NCI-H2227 (cell line): ENCODE measurements at regions not wholly inside any gene's neighbourhood (a gene's known extent, or its start where the extent isn't known, plus 50 kb on each side); places are given as distances from the start of the nearest gene placed in this dataset.
"Not testable (repeated sequence)": the region's sequence is repeated elsewhere in the genome, so short reads cannot be mapped to it uniquely, and the experiment has no call there.

Experiments
- DNase-seq: peaks from one replicate; lab custom pipeline; 2025; ENCODE audit not compliant: unreplicated experiment; lab: John Stamatoyannopoulos, UW

- peak; percentile 28 for DNase-seq
Measured at GRCh38 chr19:32067685-32068084, 277.7 kb upstream of the ZNF507 start.

DNA sequence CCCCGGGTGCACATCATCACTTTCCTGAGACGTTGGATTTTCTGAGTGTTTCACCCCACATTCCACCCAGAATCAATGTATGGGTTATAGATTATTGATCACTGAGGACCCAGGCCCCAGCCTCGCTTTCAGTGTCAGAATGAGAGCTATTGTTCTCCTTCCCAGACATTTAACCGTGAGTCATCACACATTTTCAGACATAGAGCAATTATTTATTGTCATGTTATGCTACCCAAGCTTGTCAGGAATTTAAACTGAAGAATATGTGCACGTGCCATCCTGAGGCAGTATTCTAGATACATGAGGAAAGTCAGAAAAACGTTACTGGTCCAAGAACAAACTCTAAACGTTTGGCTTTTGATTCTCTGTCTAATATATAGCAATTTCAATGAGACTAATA, 276.6 kb upstream of the ZNF507 start:
- no peak for DNase-seq

GRCh38 chr19:32070101-32070500, 275.3 kb upstream of the ZNF507 start:
- DNase-seq, result no peak

DNA sequence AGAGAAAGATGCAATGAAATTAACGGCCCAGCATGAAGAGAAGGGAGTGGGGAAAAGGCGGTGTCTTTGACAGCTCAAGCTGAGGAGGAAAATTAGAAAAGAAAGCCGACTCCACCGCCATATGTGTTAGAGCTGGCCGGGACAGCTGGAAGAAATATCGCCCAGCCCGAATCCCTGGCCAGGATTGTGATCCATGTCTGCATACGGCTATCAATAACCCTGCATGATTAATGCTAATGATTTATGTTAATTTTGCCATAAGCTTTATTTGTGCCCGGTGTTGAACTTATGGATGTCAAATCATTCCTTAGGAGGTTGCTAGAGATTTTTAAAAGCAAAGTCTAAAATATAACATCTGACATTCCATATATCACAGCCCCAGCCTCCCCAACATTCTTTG, 263.4 kb upstream of the ZNF507 start:
- no peak for DNase-seq

- DNase-seq, result not testable (repeated sequence)
Measured at GRCh38 chr19:32084756-32085363, 260.6 kb upstream of the ZNF507 start.

GRCh38 chr19:32091241-32091640, 254.2 kb upstream of the ZNF507 start:
- no peak for DNase-seq

- DNase-seq, result no peak
Measured at GRCh38 chr19:32097011-32097410, 248.4 kb upstream of the ZNF507 start.

- DNase-seq, result no peak
Measured at GRCh38 chr19:32097620-32098019, 247.8 kb upstream of the ZNF507 start.

GRCh38 chr19:32098968-32099367, 246.4 kb upstream of the ZNF507 start:
- no peak for DNase-seq

GRCh38 chr19:32101206-32101605, 244.2 kb upstream of the ZNF507 start:
- no peak for DNase-seq

DNA sequence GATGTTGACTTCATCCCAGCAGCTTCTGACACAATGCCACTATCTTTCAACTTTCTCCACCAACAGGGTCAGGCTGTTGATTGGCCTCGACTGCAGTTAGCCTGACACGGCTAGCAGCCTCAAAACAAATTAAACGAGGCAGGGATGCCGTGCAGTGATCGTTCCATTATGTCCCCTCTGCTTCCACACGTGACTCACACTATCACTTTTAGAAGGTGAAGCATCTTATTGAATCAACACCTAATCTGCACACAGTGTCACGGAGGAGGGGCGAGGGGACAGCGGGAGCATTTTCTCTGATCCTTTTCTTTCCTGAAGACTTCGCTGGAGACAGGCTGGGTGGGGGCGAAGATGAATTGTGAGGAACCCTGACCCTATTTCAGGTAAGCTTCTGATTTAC, 241.9 kb upstream of the ZNF507 start:
- DNase-seq, result no peak

GRCh38 chr19:32104153-32104849, 241.1 kb upstream of the ZNF507 start:
- DNase-seq, result no peak

GRCh38 chr19:32104850-32105235, 240.6 kb upstream of the ZNF507 start:
- DNase-seq, result no peak

DNA sequence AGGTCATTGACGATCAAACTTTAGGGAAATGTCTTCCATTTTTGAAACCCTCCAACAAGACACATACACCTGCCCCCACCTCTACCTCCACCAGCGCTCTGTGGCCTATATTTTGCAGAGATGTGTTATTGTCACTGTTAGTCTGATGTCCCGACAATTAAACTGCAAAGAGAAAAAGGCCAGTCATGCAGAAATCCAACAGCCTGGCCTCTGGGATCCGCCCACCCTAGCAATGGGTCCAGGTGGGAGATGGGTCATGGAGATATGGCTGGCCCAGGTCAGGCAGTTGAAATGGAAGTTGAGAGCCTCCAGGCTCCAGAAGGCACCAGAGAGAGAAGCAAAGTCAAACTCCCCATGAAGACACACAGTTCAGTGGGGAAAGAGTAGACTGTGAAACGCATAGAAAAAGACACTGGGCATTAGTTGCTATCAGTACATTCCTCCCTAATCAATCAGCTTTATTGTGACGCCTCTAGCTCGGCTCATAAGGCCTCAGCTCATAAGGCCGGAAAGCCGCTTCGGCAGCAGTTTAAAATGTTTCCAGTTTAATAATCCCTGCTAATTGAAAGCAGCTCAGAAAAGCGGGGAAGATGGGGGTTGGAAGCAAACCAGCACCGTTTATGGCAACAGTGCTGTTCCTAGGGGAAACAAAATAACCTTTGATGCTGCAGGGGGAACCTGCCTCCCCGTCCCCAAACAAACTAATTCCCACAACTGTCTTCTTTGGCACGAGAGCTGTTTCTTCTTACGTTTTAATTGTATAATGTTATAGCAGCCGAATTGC, 239.7 kb upstream of the ZNF507 start:
- DNase-seq, result no peak

GRCh38 chr19:32122258-32122657, 223.2 kb upstream of the ZNF507 start:
- DNase-seq, result no peak

- DNase-seq, result no peak
Measured at GRCh38 chr19:32123355-32123940, 222.0 kb upstream of the ZNF507 start.

GRCh38 chr19:32124585-32124984, 220.8 kb upstream of the ZNF507 start:
- no peak for DNase-seq

GRCh38 chr19:32129141-32129540, 216.3 kb upstream of the ZNF507 start:
- no peak for DNase-seq

DNA sequence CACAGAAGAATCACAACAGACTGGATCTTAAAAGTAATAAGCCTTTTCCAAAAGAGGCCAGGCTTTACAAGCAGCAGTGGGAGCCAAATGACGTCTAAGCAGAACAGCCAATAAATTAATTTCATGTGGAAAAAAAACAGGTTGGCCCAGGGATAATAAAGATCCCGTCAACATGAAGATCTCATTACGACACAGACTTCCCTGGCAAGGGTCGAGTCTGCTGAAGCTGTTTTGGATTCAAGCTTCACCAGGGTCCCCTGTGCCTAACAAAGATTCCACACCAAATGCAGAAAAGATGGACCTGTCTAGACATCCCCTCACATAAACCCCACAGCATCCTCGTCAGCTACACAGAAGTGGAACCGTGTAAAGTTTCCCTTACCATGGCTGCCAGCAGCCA, 215.1 kb upstream of the ZNF507 start:
- no peak for DNase-seq

DNA sequence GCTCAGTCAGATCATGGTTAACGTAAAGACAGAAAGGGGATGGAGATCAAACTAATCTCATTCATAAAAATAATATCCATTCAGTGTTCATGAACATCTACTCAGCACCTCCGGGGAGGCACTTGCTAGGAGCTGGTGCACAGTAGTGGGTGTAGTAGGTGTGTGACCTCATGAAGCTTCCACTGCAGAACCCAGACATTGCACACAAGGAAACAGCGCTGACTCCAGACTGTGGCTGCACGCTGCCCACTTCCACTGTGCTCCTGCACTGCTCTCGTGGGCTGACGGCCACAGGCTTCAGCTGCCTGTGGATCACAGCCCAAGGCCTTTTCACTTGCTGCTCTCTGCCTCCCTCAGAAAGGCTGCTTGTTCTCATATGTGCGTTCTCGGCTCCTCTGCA, 214.4 kb upstream of the ZNF507 start:
- DNase-seq, result no peak

GRCh38 chr19:32138416-32138815, 207.0 kb upstream of the ZNF507 start:
- DNase-seq, result no peak
